ENCODE measurements at regions not wholly inside any gene's neighbourhood (a gene's known extent, or its start where the extent isn't known, plus 50 kb on each side); places are given as distances from the start of the nearest gene placed in this dataset.

GRCh38 chr2:225740086-225740485 lies 340.6 kb downstream of the NYAP2 start:
- Mint-ChIP-seq H3K4me1 (no peaks in the 10 kb centered on the region), H3K9me3 (peaks cover 4% of the 10 kb centered on the region), H3K4me3 (no peak overlapping the region), H3K27ac (ENCODE audit: unreplicated experiment) (no peak overlapping the region), H3K27me3 (ENCODE audit: low read depth) (no peaks in the 10 kb centered on the region), H3K36me3 (ENCODE audit: low read depth) (no peaks in the 10 kb centered on the region)
- DNase-seq (ENCODE audit: low read depth, low spot score) = no peak
- no peak for TF ChIP-seq CTCF (conservative IDR thresholded peaks at IDR 0.05)

GRCh38 chr2:225739328-225739727 lies 339.8 kb downstream of the NYAP2 start:
- no peak overlapping the region for H3K27ac Mint-ChIP-seq (ENCODE audit: unreplicated experiment)
- H3K4me1 Mint-ChIP-seq = no peaks in the 10 kb centered on the region
- H3K9me3 Mint-ChIP-seq = peaks cover 4% of the 10 kb centered on the region
- no peaks in the 10 kb centered on the region for H3K36me3 Mint-ChIP-seq (ENCODE audit: low read depth)
- no peak for TF ChIP-seq CTCF (conservative IDR thresholded peaks at IDR 0.05)
- no peak for DNase-seq (ENCODE audit: low read depth, low spot score)
- no peak overlapping the region for H3K4me3 Mint-ChIP-seq
- H3K27me3 Mint-ChIP-seq (ENCODE audit: low read depth) = no peaks in the 10 kb centered on the region

- no peak for DNase-seq (ENCODE audit: low read depth, low spot score)
- TF ChIP-seq CTCF (conservative IDR thresholded peaks at IDR 0.05) = no peak
- H3K4me1 Mint-ChIP-seq = no peaks in the 10 kb centered on the region
- no peak overlapping the region for H3K27ac Mint-ChIP-seq (ENCODE audit: unreplicated experiment)
- H3K36me3 Mint-ChIP-seq (ENCODE audit: low read depth) = no peaks in the 10 kb centered on the region
- no peaks in the 10 kb centered on the region for H3K27me3 Mint-ChIP-seq (ENCODE audit: low read depth)
- H3K4me3 Mint-ChIP-seq = no peak overlapping the region
- H3K9me3 Mint-ChIP-seq = peaks cover 4% of the 10 kb centered on the region
Observed at GRCh38 chr2:225738735-225739134, 339.2 kb downstream of the NYAP2 start.

GRCh38 chr2:225737556-225737955 lies 338.0 kb downstream of the NYAP2 start:
- Mint-ChIP-seq H3K4me1 (no peaks in the 10 kb centered on the region), H3K4me3 (no peak overlapping the region), H3K36me3 (ENCODE audit: low read depth) (no peaks in the 10 kb centered on the region), H3K27ac (ENCODE audit: unreplicated experiment) (no peak overlapping the region), H3K9me3 (no peaks in the 10 kb centered on the region), H3K27me3 (ENCODE audit: low read depth) (no peaks in the 10 kb centered on the region)
- no peak for DNase-seq (ENCODE audit: low read depth, low spot score)
- no peak for TF ChIP-seq CTCF (conservative IDR thresholded peaks at IDR 0.05)

GRCh38 chr2:225735844-225736243 lies 336.3 kb downstream of the NYAP2 start:
- H3K9me3 Mint-ChIP-seq = no peaks in the 10 kb centered on the region
- no peak overlapping the region for H3K27ac Mint-ChIP-seq (ENCODE audit: unreplicated experiment)
- no peaks in the 10 kb centered on the region for H3K27me3 Mint-ChIP-seq (ENCODE audit: low read depth)
- no peaks in the 10 kb centered on the region for H3K36me3 Mint-ChIP-seq (ENCODE audit: low read depth)
- no peak for TF ChIP-seq CTCF (conservative IDR thresholded peaks at IDR 0.05)
- no peak overlapping the region for H3K4me3 Mint-ChIP-seq
- no peaks in the 10 kb centered on the region for H3K4me1 Mint-ChIP-seq
- no peak for DNase-seq (ENCODE audit: low read depth, low spot score)

- DNase-seq (ENCODE audit: low read depth, low spot score) = no peak
- no peak overlapping the region for H3K4me3 Mint-ChIP-seq
- no peaks in the 10 kb centered on the region for H3K27me3 Mint-ChIP-seq (ENCODE audit: low read depth)
- no peaks in the 10 kb centered on the region for H3K9me3 Mint-ChIP-seq
- no peaks in the 10 kb centered on the region for H3K36me3 Mint-ChIP-seq (ENCODE audit: low read depth)
- TF ChIP-seq CTCF (conservative IDR thresholded peaks at IDR 0.05) = no peak
- H3K4me1 Mint-ChIP-seq = peaks cover 4% of the 10 kb centered on the region
- no peak overlapping the region for H3K27ac Mint-ChIP-seq (ENCODE audit: unreplicated experiment)
Observed at GRCh38 chr2:225725726-225726125, 326.2 kb downstream of the NYAP2 start.
